OCI-LY3 (cell line): ENCODE measurements at regions not wholly inside any gene's neighbourhood (a gene's known extent, or its start where the extent isn't known, plus 50 kb on each side); places are given as distances from the start of the nearest gene placed in this dataset.

Experiments
- H2AFZ ChIP-seq: fragments of 200-600, 300-600 bp; shearing (Covaris generic); 2 replicates; pipeline ENCODE4 v1.6.0; 2014; ENCODE audit warnings: antibody characterized with exemption, low read depth, low read length
- H3K27ac ChIP-seq: fragments of 200-600, 300-600 bp; sonication (generic); 2 replicates; pipeline ENCODE4 v1.5.1; 2014; ENCODE audit warnings: mild to moderate bottlenecking, low read length, moderate library complexity, mixed read lengths
- H3K27me3 ChIP-seq: fragments of 200-600, 300-600 bp; sonication (generic); 2 replicates; pipeline ENCODE4 v1.6.1; 2014; ENCODE audit warnings: low read depth, low read length, mixed read lengths
- H3K36me3 ChIP-seq: fragments of 200-600, 300-600 bp; sonication (generic); replicated peaks from 2 replicates; pipeline ENCODE3; 2014; ENCODE audit warnings: low read depth, low read length, mixed read lengths
- H3K4me1 ChIP-seq: fragments of 300-600, 200-600 bp; sonication (generic); 2 replicates; pipeline ENCODE4 v1.6.1; 2014; ENCODE audit warnings: low read length, mixed read lengths
- H3K4me2 ChIP-seq: fragments of 200-600, 300-600 bp; sonication (generic); 2 replicates; pipeline ENCODE4 v1.6.1; 2014; ENCODE audit warnings: low read length, mixed read lengths
- H3K4me3 ChIP-seq: fragments of 300-600, 200-600 bp; sonication (generic); 2 replicates; pipeline ENCODE4 v1.5.1; 2014; ENCODE audit warnings: antibody characterized with exemption, mild to moderate bottlenecking, low read length, moderate library complexity
- H3K79me2 ChIP-seq: fragments of 300-600, 200-600 bp; shearing (Covaris generic); 2 replicates; pipeline ENCODE4 v1.6.1; 2014; ENCODE audit warnings: mild to moderate bottlenecking, low read length, mixed read lengths
- H3K9ac ChIP-seq: fragments of 300-600, 200-600 bp; shearing (Covaris generic); 2 replicates; pipeline ENCODE4 v1.6.0; 2014; ENCODE audit warnings: mild to moderate bottlenecking, low read length, moderate library complexity
- H3K9me3 ChIP-seq: fragments of 200-600, 300-600 bp; shearing (Covaris generic); 2 replicates; pipeline ENCODE4 v1.6.1; 2014; ENCODE audit warnings: low read length, mixed read lengths; ENCODE audit not compliant: insufficient read depth
- H4K20me1 ChIP-seq: fragments of 200-600, 300-600 bp; sonication (generic); 2 replicates; pipeline ENCODE4 v1.6.1; 2016; ENCODE audit warnings: low read length, mixed read lengths; ENCODE audit not compliant: insufficient read depth
- CTCF ChIP-seq: fragments of 200-600, 300-600 bp; sonication (generic); IDR thresholded peaks from 2 replicates; pipeline ENCODE4 v1.5.1; 2014; ENCODE audit warnings: antibody characterized with exemption, low read length, low read depth
- EZH2phosphoT487 ChIP-seq: fragments of 200-600 bp; shearing (Covaris generic); IDR thresholded peaks from 2 replicates; pipeline ENCODE4 v1.6.1; 2018; ENCODE audit warnings: antibody characterized with exemption, mixed run types, low read depth

- TF ChIP-seq EZH2phosphoT487 (no peak), CTCF (no peak)
- Histone ChIP-seq H3K27ac (no peak overlapping the region), H2AFZ (no peak overlapping the region), H3K27me3 (no peaks in the 10 kb centered on the region), H3K9ac (no peak overlapping the region), H3K79me2 (no peaks in the 10 kb centered on the region), H3K4me3 (no peak overlapping the region), H3K4me2 (no peak overlapping the region), H3K36me3 (no peaks in the 10 kb centered on the region), H4K20me1 (no peaks in the 10 kb centered on the region), H3K9me3 (no peaks in the 10 kb centered on the region), H3K4me1 (no peaks in the 10 kb centered on the region)
Observed at GRCh38 chr10:9243941-9244411, 1189.5 kb downstream of the GATA3 start.

- H3K79me2 ChIP-seq: no peaks in the 10 kb centered on the region
- no peaks in the 10 kb centered on the region for H3K9me3 ChIP-seq
- H3K9ac ChIP-seq: no peak overlapping the region
- H3K36me3 ChIP-seq: no peaks in the 10 kb centered on the region
- H3K27me3 ChIP-seq: no peaks in the 10 kb centered on the region
- H3K4me3 ChIP-seq: no peak overlapping the region
- H2AFZ ChIP-seq: no peak overlapping the region
- no peak overlapping the region for H3K27ac ChIP-seq
- TF ChIP-seq EZH2phosphoT487 (no peak), CTCF (no peak)
- no peak overlapping the region for H3K4me2 ChIP-seq
- H3K4me1 ChIP-seq: no peaks in the 10 kb centered on the region
- no peaks in the 10 kb centered on the region for H4K20me1 ChIP-seq
Observed at GRCh38 chr10:9244864-9245263, 1190.4 kb downstream of the GATA3 start.

GRCh38 chr10:9253121-9253520 is 1198.6 kb downstream of the GATA3 start:
- Histone ChIP-seq H3K27ac (no peak overlapping the region), H4K20me1 (no peaks in the 10 kb centered on the region), H3K4me2 (no peak overlapping the region), H3K79me2 (no peaks in the 10 kb centered on the region), H3K27me3 (no peaks in the 10 kb centered on the region), H2AFZ (no peak overlapping the region), H3K9me3 (no peaks in the 10 kb centered on the region), H3K9ac (no peak overlapping the region), H3K4me1 (no peaks in the 10 kb centered on the region), H3K36me3 (no peaks in the 10 kb centered on the region), H3K4me3 (no peak overlapping the region)
- no peak for TF ChIP-seq CTCF
- TF ChIP-seq EZH2phosphoT487: no peak

GRCh38 chr10:9254353-9254752 is 1199.9 kb downstream of the GATA3 start:
- H3K9ac ChIP-seq: no peak overlapping the region
- H3K9me3 ChIP-seq: no peaks in the 10 kb centered on the region
- H3K4me1 ChIP-seq: no peaks in the 10 kb centered on the region
- H2AFZ ChIP-seq: no peak overlapping the region
- TF ChIP-seq CTCF (no peak), EZH2phosphoT487 (no peak)
- H3K36me3 ChIP-seq: no peaks in the 10 kb centered on the region
- no peak overlapping the region for H3K27ac ChIP-seq
- H3K4me3 ChIP-seq: no peak overlapping the region
- H4K20me1 ChIP-seq: no peaks in the 10 kb centered on the region
- H3K27me3 ChIP-seq: no peaks in the 10 kb centered on the region
- no peak overlapping the region for H3K4me2 ChIP-seq
- no peaks in the 10 kb centered on the region for H3K79me2 ChIP-seq
